Activated T-cell treated with anti-CD3 and anti-CD28 coated beads, Interleukin-2, amount 50 U/mL, for 1 hour (primary cell): ENCODE measurements at regions not wholly inside any gene's neighbourhood (a gene's known extent, or its start where the extent isn't known, plus 50 kb on each side); places are given as distances from the start of the nearest gene placed in this dataset.

Source experiments
- DNase-seq: peaks from one replicate; pipeline ENCODE4 v3.0.0-alpha.2; 2020

GRCh38 chr6:102474041-102474807, 1080.7 kb downstream of the GRIK2 start:
- no peak for DNase-seq

DNA sequence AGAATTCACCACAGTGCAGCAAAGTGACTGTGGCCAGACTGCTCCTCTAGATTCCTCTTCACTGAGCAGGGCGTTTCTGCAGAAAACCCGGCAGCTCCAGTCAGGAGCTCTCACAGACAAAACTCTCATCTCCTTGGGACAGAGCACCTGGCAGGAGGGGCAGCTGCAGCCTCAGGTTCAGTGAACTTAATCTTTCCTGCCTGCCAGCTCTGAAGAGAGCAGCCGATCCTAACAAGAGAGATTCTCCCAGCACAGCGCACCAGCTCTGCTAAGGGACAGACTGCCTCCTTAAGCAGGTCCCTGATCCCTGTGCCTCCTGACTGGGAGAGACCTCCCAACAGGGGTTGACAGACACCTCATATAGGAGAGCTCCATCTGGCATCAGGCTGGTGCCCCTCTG, 1065.5 kb downstream of the GRIK2 start:
- DNase-seq: no peak

GRCh38 chr6:102438171-102438570, 1044.7 kb downstream of the GRIK2 start:
- no peak for DNase-seq

- DNase-seq: no peak
Measured at GRCh38 chr6:102417368-102417998, 1024.0 kb downstream of the GRIK2 start.

DNA sequence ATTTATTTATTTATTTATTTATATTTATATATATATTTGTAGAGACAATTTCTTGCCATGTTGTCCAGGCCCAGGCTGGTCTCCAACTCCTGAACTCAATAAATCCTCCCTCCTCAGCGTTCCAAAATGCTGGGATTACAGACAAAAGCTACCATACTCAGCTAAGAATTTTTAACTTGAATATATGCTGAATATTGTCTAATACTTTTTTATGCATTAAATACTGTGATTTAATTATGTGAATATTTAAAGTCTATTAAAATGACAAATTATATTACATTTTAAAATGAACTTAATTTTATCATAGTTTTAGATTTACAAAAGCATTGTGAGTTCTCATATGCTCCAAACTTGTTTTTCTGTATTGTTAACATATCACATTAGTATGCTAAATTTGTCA, 1022.4 kb downstream of the GRIK2 start:
- no peak for DNase-seq

- DNase-seq: no peak
Measured at GRCh38 chr6:102411796-102412195, 1018.3 kb downstream of the GRIK2 start.

DNA sequence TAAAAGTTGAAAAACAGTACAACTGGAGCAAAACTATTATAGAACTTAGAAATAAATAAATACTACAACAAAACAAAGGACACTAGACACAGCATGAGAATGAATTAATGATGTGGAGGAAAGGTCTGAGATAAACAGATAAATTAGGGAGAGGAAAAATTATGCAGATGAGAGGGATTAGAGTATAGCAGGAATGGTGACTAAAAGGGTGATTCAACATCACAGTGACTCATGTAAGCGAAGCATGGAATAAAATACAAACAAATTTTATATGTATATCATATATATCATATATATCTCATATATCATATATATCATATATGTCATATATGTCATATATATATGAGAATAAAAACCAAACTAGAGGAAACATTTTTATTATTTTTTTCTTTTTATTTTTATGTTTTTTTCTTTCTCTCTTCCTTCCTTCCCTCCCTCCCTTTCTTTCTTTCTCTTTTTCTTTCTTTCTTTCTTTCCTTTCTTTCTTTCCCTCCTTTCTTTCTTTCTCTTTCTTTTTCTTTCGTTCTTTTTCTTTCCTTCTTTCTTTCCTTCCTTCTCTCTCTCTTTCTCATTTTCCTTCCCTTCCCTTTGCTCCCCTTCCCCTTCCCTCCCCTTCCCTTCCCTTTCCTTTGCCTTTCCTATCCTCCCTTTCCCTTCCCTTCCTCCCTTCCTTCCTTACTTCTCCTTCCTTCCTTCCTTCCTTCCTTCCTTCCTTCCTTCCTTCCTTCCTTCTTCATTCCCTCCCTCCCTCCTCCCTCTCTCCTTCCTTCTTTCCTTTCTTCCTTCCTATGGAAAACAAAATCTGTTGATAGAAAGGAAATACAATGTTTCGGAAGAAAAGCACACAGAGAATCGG, 1014.6 kb downstream of the GRIK2 start:
- no peak for DNase-seq

DNA sequence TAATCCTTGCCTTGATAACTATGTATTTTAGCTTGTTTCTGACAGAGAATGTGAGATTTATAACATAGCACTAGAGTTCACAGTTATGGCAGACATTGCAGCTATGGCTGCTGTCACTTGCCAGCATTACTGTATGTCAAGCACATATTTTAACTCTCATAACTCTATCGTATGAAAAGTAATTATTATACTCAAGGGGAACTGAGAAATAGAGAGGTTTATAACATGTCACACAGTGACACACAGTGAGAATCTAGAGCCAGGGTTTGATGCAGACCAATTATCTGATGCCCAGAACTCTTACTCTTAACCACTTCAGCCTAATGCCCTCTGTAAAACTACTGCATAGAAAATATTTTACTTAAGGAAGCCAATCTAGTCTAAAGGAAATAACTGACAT, 1012.4 kb downstream of the GRIK2 start:
- no peak for DNase-seq

- DNase-seq: no peak
Measured at GRCh38 chr6:102402635-102403329, 1009.3 kb downstream of the GRIK2 start.

- DNase-seq: no peak
Measured at GRCh38 chr6:102398788-102399390, 1005.4 kb downstream of the GRIK2 start.

DNA sequence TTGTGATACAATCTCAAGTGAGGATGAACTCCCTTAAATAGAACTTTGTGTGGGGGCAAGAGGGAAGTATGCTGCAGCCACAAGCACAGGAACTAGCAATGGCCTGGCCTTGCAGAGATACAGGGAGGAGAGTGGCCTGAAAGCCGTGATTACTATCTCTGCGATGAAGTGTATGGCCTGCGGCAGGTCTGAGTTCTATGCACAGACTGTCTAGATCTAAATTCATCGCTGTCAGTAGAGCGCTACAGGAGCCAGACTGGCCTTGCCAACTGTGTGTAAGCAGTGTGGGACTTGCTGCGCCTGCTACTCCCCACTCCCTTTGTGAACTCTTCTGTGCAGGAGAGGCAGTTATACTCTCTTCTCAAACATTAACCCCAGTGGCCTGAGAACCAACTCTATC, 997.0 kb downstream of the GRIK2 start:
- no peak for DNase-seq

DNA sequence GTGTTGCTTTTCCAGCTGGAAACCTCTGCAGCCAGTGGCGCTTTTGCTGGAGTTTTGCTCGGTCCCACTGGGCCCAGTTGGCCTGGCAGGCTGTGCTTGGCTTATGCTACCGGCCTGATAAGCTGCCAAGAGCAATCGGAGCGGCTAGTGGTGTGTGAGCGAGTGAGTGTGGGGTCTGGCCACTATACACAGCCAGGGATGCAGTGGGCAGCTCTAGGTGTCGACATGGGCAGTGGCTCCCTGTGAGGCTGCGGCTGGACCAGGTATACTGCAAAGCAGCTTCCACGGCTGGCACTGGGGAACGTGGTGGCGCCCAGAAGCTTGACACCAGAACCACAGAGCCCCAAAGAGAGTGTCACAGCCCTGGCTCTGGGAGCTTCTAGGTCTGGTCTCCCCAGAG, 996.5 kb downstream of the GRIK2 start:
- no peak for DNase-seq

DNA sequence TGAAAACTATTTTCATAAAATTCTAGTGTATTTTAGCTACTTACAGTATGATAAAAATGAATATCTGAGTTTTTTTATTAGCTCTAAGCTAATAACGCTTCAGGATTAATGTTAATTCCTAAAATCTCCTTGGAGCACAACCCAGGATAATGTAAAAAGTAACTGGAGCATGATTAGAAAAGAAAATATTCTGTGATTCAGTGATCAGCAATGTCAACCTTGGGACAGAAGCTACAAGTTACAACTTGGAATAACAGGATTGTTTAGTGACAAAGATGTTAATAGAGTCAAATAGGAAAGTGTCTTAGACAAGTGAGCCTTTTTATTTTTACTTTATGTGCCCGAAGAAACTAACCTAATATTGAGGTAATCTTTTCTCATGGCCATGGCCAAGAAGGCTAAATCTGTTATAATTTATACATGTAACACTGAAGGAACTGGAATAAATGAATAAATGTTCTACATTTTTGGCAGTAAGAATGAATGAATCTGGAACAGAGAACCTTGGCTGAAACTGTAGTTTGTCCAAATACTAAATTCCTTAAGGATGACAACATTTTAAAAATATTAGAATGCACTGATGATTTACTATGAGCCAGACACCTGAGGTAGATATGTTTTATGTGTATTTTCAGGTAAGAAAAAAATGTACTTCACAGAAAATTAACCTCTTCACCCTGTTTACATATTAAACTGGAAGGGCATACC, 994.0 kb downstream of the GRIK2 start:
- DNase-seq: no peak

DNA sequence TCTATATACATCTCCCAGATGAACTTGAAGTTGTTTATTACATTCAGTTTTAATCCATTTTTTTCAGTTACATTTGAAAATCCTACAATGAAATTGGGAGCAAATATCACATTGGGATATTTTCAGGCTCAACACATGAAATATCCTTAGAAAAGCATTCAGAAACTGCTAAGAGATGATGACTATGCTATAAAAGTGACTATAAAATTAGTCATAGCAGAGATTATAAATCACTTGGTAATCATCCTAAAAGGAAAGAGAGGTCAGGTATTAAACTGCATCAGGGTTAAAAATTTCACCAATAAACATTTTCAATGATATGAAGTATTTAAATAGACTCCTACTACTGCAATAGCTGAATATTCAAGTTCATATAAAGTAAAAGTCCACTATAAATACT, 987.7 kb downstream of the GRIK2 start:
- DNase-seq: no peak

- no peak for DNase-seq
Measured at GRCh38 chr6:102356170-102356569, 962.7 kb downstream of the GRIK2 start.

DNA sequence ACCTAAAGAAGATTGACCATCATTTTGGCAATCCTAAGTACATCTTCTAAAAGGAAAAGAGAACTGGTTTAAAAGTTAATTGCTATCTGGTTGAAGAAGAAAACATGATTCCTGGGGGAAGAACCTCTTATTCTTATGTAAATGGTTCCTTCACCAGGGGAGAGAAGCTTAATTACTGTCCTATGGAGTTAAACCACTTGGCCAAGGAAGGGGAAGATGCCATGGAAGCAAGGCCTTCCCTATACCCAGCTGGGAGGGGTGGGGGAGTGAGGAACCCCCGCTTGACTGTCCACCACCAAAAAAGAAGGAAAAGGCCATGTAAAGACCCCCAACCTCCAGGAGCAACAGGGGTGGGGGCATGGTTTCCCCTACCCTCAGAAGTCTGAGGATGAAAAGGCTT, 962.1 kb downstream of the GRIK2 start:
- no peak for DNase-seq

DNA sequence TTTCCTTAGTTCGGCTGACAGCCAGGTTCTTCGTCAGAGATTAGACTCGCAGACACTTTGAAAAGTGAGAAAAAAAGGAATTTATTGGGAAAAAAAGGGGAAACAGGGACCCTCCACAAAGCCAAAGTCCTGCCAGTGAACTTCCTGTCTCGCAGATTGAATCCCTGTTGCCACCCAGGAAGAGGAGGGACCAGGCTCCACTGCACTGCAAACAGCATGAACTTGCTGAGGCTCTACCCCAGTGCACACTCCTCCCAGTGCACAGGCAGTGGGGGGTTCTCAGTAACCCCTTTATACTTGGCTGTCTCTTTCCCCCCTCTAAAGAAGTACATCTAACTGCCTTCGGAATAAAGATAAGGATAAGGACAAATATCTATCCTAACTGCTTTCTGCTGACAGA, 959.0 kb downstream of the GRIK2 start:
- no peak for DNase-seq

DNA sequence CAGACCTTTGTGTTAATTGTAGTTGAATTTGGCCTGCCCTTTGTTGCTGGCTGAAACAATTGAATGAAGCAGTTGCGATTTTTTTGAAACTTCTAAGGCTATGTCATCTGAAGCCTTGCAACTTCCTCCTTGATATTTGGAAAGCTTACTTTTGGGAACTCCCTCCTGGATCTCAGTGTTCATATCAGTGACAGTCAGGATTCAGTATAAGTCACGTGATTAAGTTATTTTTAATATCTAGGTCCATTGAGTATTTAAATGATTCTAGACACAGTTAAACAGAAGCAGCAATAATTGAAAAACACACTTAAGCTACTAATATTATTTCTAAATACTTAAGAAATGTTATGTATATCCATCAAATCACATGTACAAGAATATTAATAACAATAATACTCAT, 951.3 kb downstream of the GRIK2 start:
- no peak for DNase-seq

- DNase-seq: no peak
Measured at GRCh38 chr6:102340311-102340710, 946.8 kb downstream of the GRIK2 start.

DNA sequence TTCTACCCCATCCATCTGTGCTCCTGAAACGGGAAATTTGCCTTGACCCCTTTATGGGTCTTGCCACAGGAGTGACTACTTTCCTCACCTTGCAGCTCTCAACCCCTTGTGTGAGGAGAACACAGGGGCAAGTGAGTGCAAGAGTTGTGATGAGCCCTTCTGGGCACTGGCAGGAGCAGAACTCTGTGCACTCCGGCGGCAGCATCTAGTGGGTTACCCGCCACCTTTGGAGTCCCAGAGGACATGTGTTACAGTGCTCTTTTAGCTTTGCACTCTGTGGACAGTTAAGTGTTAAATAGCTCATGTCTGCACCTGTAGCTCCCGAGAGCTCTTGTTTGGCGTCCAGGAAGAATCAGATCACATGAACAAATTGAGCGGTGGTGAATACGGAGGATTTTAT, 940.2 kb downstream of the GRIK2 start:
- DNase-seq: no peak

DNA sequence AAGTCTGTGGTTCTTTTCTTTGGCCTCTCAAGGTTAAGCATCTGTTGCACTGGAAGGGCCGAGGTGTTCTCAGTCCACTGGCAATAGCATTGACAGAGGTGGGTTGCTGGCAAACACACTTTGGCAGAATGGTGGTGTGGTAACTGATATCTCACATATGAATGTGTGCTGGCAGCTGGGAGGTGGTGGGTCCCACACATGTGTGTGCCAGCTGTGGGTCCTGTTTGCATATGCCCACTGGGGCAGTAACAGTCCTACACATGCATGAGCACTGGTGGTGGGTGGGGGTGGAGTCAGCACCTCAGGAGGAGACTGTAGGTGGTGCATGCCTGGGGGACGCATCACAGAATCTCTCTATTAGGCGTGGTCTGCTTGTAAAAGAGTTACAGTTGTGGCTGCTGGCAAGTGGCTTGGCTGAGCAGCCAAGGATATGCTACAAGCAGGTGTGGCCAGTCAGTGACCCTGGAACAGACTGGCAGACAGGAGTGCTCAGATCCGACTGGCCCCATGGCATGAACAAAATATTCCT, 934.3 kb downstream of the GRIK2 start:
- no peak for DNase-seq

DNA sequence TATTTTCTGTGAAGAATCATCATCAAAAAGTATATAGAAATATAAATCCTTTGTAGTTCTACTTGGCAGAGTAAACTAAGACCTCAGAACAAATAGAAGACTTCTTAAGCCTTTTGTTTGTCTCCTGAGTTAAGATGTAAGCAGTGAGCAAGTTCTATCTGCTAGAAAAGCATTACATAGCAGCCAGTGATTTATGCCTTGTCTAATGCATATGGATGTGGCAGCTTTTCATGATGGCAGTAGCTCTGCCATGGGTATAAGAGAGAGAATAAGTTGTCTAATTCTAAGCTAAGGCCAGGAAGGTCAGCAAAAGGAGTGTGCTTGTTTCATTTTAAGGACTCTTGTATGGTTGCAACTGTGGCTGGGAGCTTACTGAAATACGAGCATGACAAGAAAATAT, 920.2 kb downstream of the GRIK2 start:
- no peak for DNase-seq
